Stomach (tissue), 8 donors: ENCODE measurements at regions not wholly inside any gene's neighbourhood (a gene's known extent, or its start where the extent isn't known, plus 50 kb on each side); places are given as distances from the start of the nearest gene placed in this dataset.

Experiments used
- DNase-seq, 2 donors: peaks; one replicate each; pipeline versions ENCODE4 v3.0.0 to v3.0.0-alpha.2; 2013 to 2019
- H3K27ac ChIP-seq, 5 donors: fragments of 200-600 bp in 4 of 5; sonication (generic) in 4 of 5; one replicate each; pipeline ENCODE4 v1.5.1; 2013 to 2019; ENCODE audit warnings: mild to moderate bottlenecking in 1 of 5, moderate library complexity in 1 of 5
- H3K27me3 ChIP-seq, 3 donors: fragments of 200-600 bp; sonication (generic); one replicate each; pipeline ENCODE4 v1.5.1; 2017 to 2019; ENCODE audit warnings: mixed run types in 1 of 3
- H3K36me3 ChIP-seq, 4 donors: fragments of 200-600 bp; sonication (generic); 1 replicate in 3 of 4; 2 replicates in 1 of 4; pipeline ENCODE4 v1.5.1; 2016 to 2019
- H3K4me1 ChIP-seq, 4 donors: fragments of 200-600 bp; sonication (generic); one replicate each; pipeline ENCODE4 v1.5.1; 2016 to 2019
- H3K4me3 ChIP-seq, 4 donors: fragments of 200-600 bp; sonication (generic) in 3 of 4; one replicate each; pipeline ENCODE4 v1.5.1; 2016 to 2019; ENCODE audit warnings: mild to moderate bottlenecking in 1 of 4
- H3K9me3 ChIP-seq, 4 donors: fragments of 200-600 bp; sonication (generic); one replicate each; pipeline ENCODE4 v1.5.1; 2016 to 2019
- CTCF ChIP-seq, 7 experiments: fragments of 450-650 bp in 4 of 7; fragments of 200-600 bp in 3 of 7; sonication (generic) in 3 of 7; IDR thresholded peaks; one replicate each; pipeline ENCODE4 v1.5.1; 2016 to 2019; ENCODE audit warnings: antibody characterized with exemption in 7 of 7, control low read depth in 2 of 7, mild to moderate bottlenecking in 1 of 7
- EP300 ChIP-seq: sonication (generic); formaldehyde crosslinking; IDR thresholded peaks from one replicate; pipeline ENCODE4 v1.6.1; 2017; ENCODE audit warnings: antibody characterized with exemption
- POLR2A ChIP-seq, 4 donors: fragments of 450-650 bp; IDR thresholded peaks; one replicate each; pipeline ENCODE4 v1.6.1; 2016; ENCODE audit warnings: antibody characterized with exemption in 4 of 4, control low read depth in 2 of 4, mild to moderate bottlenecking in 1 of 4, moderate library complexity in 1 of 4
- POLR2AphosphoS5 ChIP-seq, 3 donors: sonication (generic); formaldehyde crosslinking; IDR thresholded peaks; one replicate each; pipeline ENCODE4 v1.6.1; 2016; ENCODE audit warnings: antibody characterized with exemption in 3 of 3
- WGBS, 5 donors: extraction: QIAGEN DNeasy Blood & Tissue Kit in 3 of 5; methylation state at CpG; one replicate each; pipeline versions ENCODE4 v1.1.5 to v1.1.7; 2013 to 2018; 5-methylcytosine and 5-hydroxymethylcytosine counted together
- intact Hi-C: fragments of 100-400 bp; cut with DNase I; formaldehyde crosslinking; loops from one replicate; pipeline ENCODE4 v1.15.1; 2023; ENCODE audit warnings: low total_unique reads
- donor health status: healthy with polysubstance abuse.
- donor health status: Bipolar disorder and iron deficiency.
- donor health status: healthy.

- no peak for TF ChIP-seq CTCF (IDR thresholded peaks at IDR 0.05)
- TF ChIP-seq EP300, result no peak
- TF ChIP-seq POLR2A (IDR thresholded peaks at IDR 0.05), result no peak
- no peak for TF ChIP-seq POLR2AphosphoS5 (IDR thresholded peaks at IDR 0.05)
- H3K4me3 ChIP-seq, result no peak overlapping the region
- H3K4me1 ChIP-seq, result no peaks in the 10 kb centered on the region
- DNase-seq, result no peak
- no peaks in the 10 kb centered on the region for H3K9me3 ChIP-seq
- H3K27ac ChIP-seq, result no peak overlapping the region
- 85 to 95% (median 93%) methylated on average over 8 of the region's 8 CpGs for WGBS, 5 donors
- H3K36me3 ChIP-seq, result no peaks in the 10 kb centered on the region
- intact Hi-C loops, result no loop called here
- H3K27me3 ChIP-seq, result no peaks in the 10 kb centered on the region
Observed at GRCh38 chr4:79743014-79743413, 330.0 kb downstream of the ANTXR2 start.

GRCh38 chr4:79739912-79740311 lies 331.9 kb upstream of the GK2 start:
- Histone ChIP-seq H3K4me1 (no peaks in the 10 kb centered on the region), H3K9me3 (no peaks in the 10 kb centered on the region), H3K27me3 (no peaks in the 10 kb centered on the region), H3K27ac (no peak overlapping the region), H3K36me3 (no peaks in the 10 kb centered on the region), H3K4me3 (no peak overlapping the region)
- 51 to 64% (median 57%) methylated on average over 3 of the region's 3 CpGs for WGBS, 5 donors
- intact Hi-C loops, result no loop called here
- DNase-seq, result no peak
- TF ChIP-seq EP300, result no peak
- TF ChIP-seq CTCF (IDR thresholded peaks at IDR 0.05), result no peak
- TF ChIP-seq POLR2A (IDR thresholded peaks at IDR 0.05), result no peak
- TF ChIP-seq POLR2AphosphoS5 (IDR thresholded peaks at IDR 0.05), result no peak

- TF ChIP-seq CTCF (IDR thresholded peaks at IDR 0.05), result no peak
- no peak for TF ChIP-seq POLR2AphosphoS5 (IDR thresholded peaks at IDR 0.05)
- no peak for TF ChIP-seq POLR2A (IDR thresholded peaks at IDR 0.05)
- no peak for TF ChIP-seq EP300
- no peak for DNase-seq
Observed at GRCh38 chr4:79723507-79723906, 315.5 kb upstream of the GK2 start.

GRCh38 chr4:79700356-79700755 lies 292.3 kb upstream of the GK2 start:
- H3K4me3 ChIP-seq, result no peak overlapping the region
- no peaks in the 10 kb centered on the region for H3K4me1 ChIP-seq
- intact Hi-C loops, result no loop called here
- H3K36me3 ChIP-seq, result no peaks in the 10 kb centered on the region
- no peaks in the 10 kb centered on the region for H3K9me3 ChIP-seq
- no peaks in the 10 kb centered on the region for H3K27me3 ChIP-seq
- no peak overlapping the region for H3K27ac ChIP-seq
- no peak for DNase-seq
- no peak for TF ChIP-seq POLR2AphosphoS5 (IDR thresholded peaks at IDR 0.05)
- no peak for TF ChIP-seq CTCF (IDR thresholded peaks at IDR 0.05)
- no peak for TF ChIP-seq EP300
- no peak for TF ChIP-seq POLR2A (IDR thresholded peaks at IDR 0.05)

More at GRCh38 chr4:79723507-79723906, 315.5 kb upstream of the GK2 start:
- no peaks in the 10 kb centered on the region for H3K27me3 ChIP-seq
- WGBS, 5 donors, result 80 to 83% (median 81%) methylated on average over 14 to 15 of the region's 15 CpGs
- H3K27ac ChIP-seq, result no peak overlapping the region
- intact Hi-C loops, result no loop called here
- H3K4me1 ChIP-seq, result no peaks in the 10 kb centered on the region
- no peak overlapping the region for H3K4me3 ChIP-seq
- no peaks in the 10 kb centered on the region for H3K9me3 ChIP-seq
- no peaks in the 10 kb centered on the region for H3K36me3 ChIP-seq
